H1 (cell line): ENCODE measurements at regions not wholly inside any gene's neighbourhood (a gene's known extent, or its start where the extent isn't known, plus 50 kb on each side); places are given as distances from the start of the nearest gene placed in this dataset.

Source experiments
- CTCF ChIA-PET: fragments of 300-600 bp; sonication (Branson Sonifier 250); formaldehyde crosslinking; loops from one replicate; lab custom pipeline; 2021; ENCODE audit not compliant: partially characterized antibody; lab: Charles Lee
- POLR2A ChIA-PET: fragments of 300-600 bp; sonication (Branson Sonifier 250); formaldehyde crosslinking; loops from one replicate; lab custom pipeline; 2021; ENCODE audit warnings: inconsistent platforms; ENCODE audit not compliant: partially characterized antibody; lab: Charles Lee
- DNase-seq, 2 experiments: peaks; one replicate each; pipeline versions ENCODE4 v3.0.0 to v3.0.0-alpha.2; 2010 to 2022; ENCODE audit warnings: low spot score in 2 of 2, low read depth in 1 of 2, mixed read lengths in 1 of 2
- FAIRE-seq: peaks from 2 replicates; lab custom pipeline; 2011; peaks lifted over from hg19 to GRCh38; lab: Jason Lieb, UNC
- H2AFZ ChIP-seq: 2 replicates; pipeline ENCODE4 v1.8.1; 2012; ENCODE audit warnings: low read length, inconsistent platforms
- H2AK5ac ChIP-seq: 2 replicates; pipeline ENCODE4 v1.6.1; 2013; ENCODE audit warnings: low read depth, low read length
- H2BK120ac ChIP-seq: replicated peaks from 2 replicates; pipeline ENCODE3; 2013; ENCODE audit warnings: low read depth, low read length, inconsistent platforms
- H2BK12ac ChIP-seq: 2 replicates; pipeline ENCODE4 v1.6.1; 2013; ENCODE audit warnings: low read depth, low read length
- H2BK15ac ChIP-seq: 2 replicates; pipeline ENCODE4 v1.6.1; 2013; ENCODE audit warnings: low read length
- H2BK20ac ChIP-seq: 2 replicates; pipeline ENCODE4 v1.6.1; 2013; ENCODE audit warnings: low read length
- H2BK5ac ChIP-seq: 2 replicates; pipeline ENCODE4 v1.6.1; 2013; ENCODE audit warnings: low read depth, low read length
- H3K14ac ChIP-seq: 2 replicates; pipeline ENCODE4 v1.6.1; 2013; ENCODE audit warnings: inconsistent platforms; ENCODE audit not compliant: insufficient read length
- H3K18ac ChIP-seq: 2 replicates; pipeline ENCODE4 v1.6.1; 2013; ENCODE audit warnings: low read length; ENCODE audit errors: extremely low read depth
- H3K23ac ChIP-seq: 2 replicates; pipeline ENCODE4 v1.6.1; 2013; ENCODE audit warnings: inconsistent platforms; ENCODE audit not compliant: insufficient read length
- H3K23me2 ChIP-seq: 2 replicates; pipeline ENCODE4 v1.6.1; 2013; ENCODE audit warnings: low read depth, low read length
- H3K27ac ChIP-seq: 2 replicates; pipeline ENCODE4 v1.6.1; 2011; ENCODE audit warnings: low read depth, low read length, inconsistent platforms
- H3K27me3 ChIP-seq, 4 experiments: replicated peaks in 1 of 4; 1 replicate in 1 of 4; 2 replicates in 3 of 4; pipeline versions ENCODE4 v1.6.1 to v1.8.1; 2011 to 2013; ENCODE audit warnings: low read length in 3 of 4, mild to moderate bottlenecking in 3 of 4, inconsistent platforms in 2 of 4, mixed read lengths in 2 of 4, moderate library complexity in 1 of 4; ENCODE audit not compliant: control insufficient read depth in 3 of 4, insufficient read depth in 3 of 4; ENCODE audit errors: extremely low read depth in 1 of 4
- H3K36me3 ChIP-seq, 4 experiments: 2 replicates each; pipeline versions ENCODE4 v1.6.1 to v1.8.1; 2011 to 2013; ENCODE audit warnings: mild to moderate bottlenecking in 4 of 4, low read length in 3 of 4, moderate library complexity in 2 of 4, control low read depth in 1 of 4, inconsistent platforms in 1 of 4; ENCODE audit not compliant: insufficient read depth in 4 of 4, control insufficient read depth in 2 of 4
- H3K4ac ChIP-seq: replicated peaks from 2 replicates; pipeline ENCODE3; 2013; ENCODE audit warnings: low read length, low read depth, mixed read lengths, inconsistent platforms; ENCODE audit not compliant: insufficient read length
- H3K4me1 ChIP-seq, 4 experiments: replicated peaks in 1 of 4; 1 replicate in 1 of 4; 2 replicates in 3 of 4; pipeline versions ENCODE4 v1.6.1 to v1.8.1; 2011 to 2013; ENCODE audit warnings: low read length in 3 of 4, inconsistent platforms in 2 of 4, mixed read lengths in 1 of 4; ENCODE audit not compliant: insufficient read depth in 4 of 4, control insufficient read depth in 3 of 4
- H3K4me2 ChIP-seq, 2 experiments: 2 replicates each; pipeline versions ENCODE4 v1.6.1 to v1.8.1; 2011 to 2013; ENCODE audit warnings: low read depth in 2 of 2, low read length in 2 of 2, control low read depth in 1 of 2, inconsistent platforms in 1 of 2, mild to moderate bottlenecking in 1 of 2; ENCODE audit not compliant: insufficient read depth in 1 of 2
- H3K4me3 ChIP-seq, 4 experiments: fragments of 200-600, 300-600 bp in 1 of 4; sonication (generic), shearing (Covaris generic), sonication (Bioruptor Twin) in 1 of 4; 2 replicates each; pipeline versions ENCODE4 v1.5.1 to v1.8.1; 2011 to 2016; ENCODE audit warnings: low read length in 4 of 4, low read depth in 3 of 4, control low read depth in 2 of 4, inconsistent platforms in 2 of 4, mild to moderate bottlenecking in 2 of 4, mixed read lengths in 1 of 4, moderate library complexity in 1 of 4; ENCODE audit not compliant: insufficient read depth in 2 of 4; ENCODE audit errors: extremely low read depth in 1 of 4
- H3K56ac ChIP-seq: replicated peaks from 2 replicates; pipeline ENCODE3; 2013; ENCODE audit warnings: low read depth, mild to moderate bottlenecking, mixed read lengths, low read length, inconsistent platforms; ENCODE audit not compliant: insufficient read length
- H3K79me1 ChIP-seq: 2 replicates; pipeline ENCODE4 v1.6.1; 2013; ENCODE audit warnings: low read depth, low read length, control low read depth
- H3K79me2 ChIP-seq, 2 experiments: 2 replicates each; pipeline versions ENCODE4 v1.6.1 to v1.8.1; 2012 to 2013; ENCODE audit warnings: low read length in 2 of 2, mild to moderate bottlenecking in 2 of 2, inconsistent platforms in 1 of 2; ENCODE audit not compliant: insufficient read depth in 2 of 2, control insufficient read depth in 1 of 2
- H3K9ac ChIP-seq, 4 experiments: replicated peaks in 1 of 4; 1 replicate in 1 of 4; 2 replicates in 3 of 4; pipeline versions ENCODE4 v1.6.1 to v1.8.1; 2011 to 2013; ENCODE audit warnings: low read depth in 3 of 4, low read length in 3 of 4, control low read depth in 2 of 4, mild to moderate bottlenecking in 2 of 4, moderate library complexity in 2 of 4, inconsistent platforms in 1 of 4; ENCODE audit errors: extremely low read depth in 1 of 4
- H3K9me3 ChIP-seq, 2 experiments: 2 replicates each; pipeline versions ENCODE4 v1.6.1 to v1.8.1; 2012 to 2013; ENCODE audit warnings: mild to moderate bottlenecking in 2 of 2, moderate library complexity in 2 of 2, control low read depth in 1 of 2, inconsistent platforms in 1 of 2, low read depth in 1 of 2, low read length in 1 of 2, mixed read lengths in 1 of 2; ENCODE audit not compliant: insufficient read depth in 2 of 2
- H4K20me1 ChIP-seq, 2 experiments: replicated peaks in 1 of 2; 2 replicates each; pipeline versions ENCODE3 to v1.8.1; 2011 to 2013; ENCODE audit warnings: inconsistent platforms in 2 of 2, low read length in 2 of 2, mild to moderate bottlenecking in 1 of 2; ENCODE audit not compliant: insufficient read depth in 2 of 2, control insufficient read depth in 1 of 2
- H4K5ac ChIP-seq: 2 replicates; pipeline ENCODE4 v1.6.1; 2013; ENCODE audit warnings: low read length, low read depth, mixed read lengths, inconsistent platforms; ENCODE audit not compliant: insufficient read length
- H4K8ac ChIP-seq: 2 replicates; pipeline ENCODE4 v1.8.0; 2013; ENCODE audit warnings: mild to moderate bottlenecking, moderate library complexity, low read length, inconsistent platforms; ENCODE audit not compliant: insufficient read depth; ENCODE audit errors: extremely low read depth
- H4K91ac ChIP-seq: replicated peaks from 2 replicates; pipeline ENCODE3; 2013; ENCODE audit warnings: low read length, mixed read lengths, inconsistent platforms; ENCODE audit not compliant: insufficient read length
- ATF3 ChIP-seq: IDR thresholded peaks from 2 replicates; pipeline ENCODE4 v1.6.1; 2011; ENCODE audit warnings: low read depth, mild to moderate bottlenecking, low read length; ENCODE audit not compliant: insufficient read depth
- BACH1 ChIP-seq: IDR thresholded peaks from 2 replicates; pipeline ENCODE4 v1.6.1; 2012; ENCODE audit warnings: low read length, improper control_type of control experiment
- BRCA1 ChIP-seq: IDR thresholded peaks from 2 replicates; pipeline ENCODE4 v1.6.1; 2012; ENCODE audit warnings: low read depth, low read length, improper control_type of control experiment
- E2F6 ChIP-seq: IDR thresholded peaks from 2 replicates; pipeline ENCODE4 v1.6.1; 2012; ENCODE audit warnings: inconsistent platforms
- EP300 ChIP-seq, 2 experiments: IDR thresholded peaks; 1 replicate in 1 of 2; 2 replicates in 1 of 2; pipeline ENCODE4 v1.6.1; 2011 to 2012; ENCODE audit warnings: low read depth in 2 of 2, low read length in 2 of 2, mild to moderate bottlenecking in 2 of 2, borderline replicate concordance in 1 of 2, inconsistent platforms in 1 of 2, moderate library complexity in 1 of 2
- EZH2 ChIP-seq: fragments of 200-600 bp; sonication (generic); IDR thresholded peaks from 2 replicates; pipeline ENCODE4 v1.7.1; 2012; ENCODE audit warnings: low read depth, mild to moderate bottlenecking, moderate library complexity, low read length, inconsistent platforms; ENCODE audit not compliant: severe bottlenecking
- JUN ChIP-seq: IDR thresholded peaks from 2 replicates; pipeline ENCODE4 v1.6.1; 2011; ENCODE audit warnings: low read depth, mild to moderate bottlenecking, improper control_type of control experiment, low read length
- KDM5A ChIP-seq: fragments of 200-600 bp; IDR thresholded peaks from 2 replicates; pipeline ENCODE4 v1.7.1; 2012; ENCODE audit warnings: mild to moderate bottlenecking, low read length, inconsistent platforms, mixed read lengths
- MAFK ChIP-seq: IDR thresholded peaks from 2 replicates; pipeline ENCODE4 v1.6.1; 2012; ENCODE audit warnings: low read depth, mild to moderate bottlenecking, improper control_type of control experiment, low read length
- RFX5 ChIP-seq: IDR thresholded peaks from 2 replicates; pipeline ENCODE4 v1.6.1; 2011; ENCODE audit warnings: low read depth, low read length, improper control_type of control experiment, borderline replicate concordance
- SIN3A ChIP-seq, 2 experiments: IDR thresholded peaks in 1 of 2; conservative IDR thresholded peaks in 1 of 2; 2 replicates each; pipeline ENCODE4 v1.6.1; 2011 to 2012; ENCODE audit warnings: low read length in 2 of 2, improper control_type of control experiment in 1 of 2, low read depth in 1 of 2, mild to moderate bottlenecking in 1 of 2
- SIRT6 ChIP-seq: IDR thresholded peaks from one replicate; pipeline ENCODE4 v1.7.1; 2012; ENCODE audit warnings: low read length, inconsistent platforms
- TAF1 ChIP-seq: IDR thresholded peaks from 2 replicates; pipeline ENCODE4 v1.6.1; 2011; ENCODE audit warnings: mild to moderate bottlenecking, low read depth, low read length
- WGBS, 2 experiments: shearing (Covaris generic) in 1 of 2; methylation state at CpG; one replicate each; pipeline versions ENCODE4 v1.1.6 to v1.1.7; 2013 to 2015; ENCODE audit warnings: low lambda C conversion rate in 2 of 2, mixed read lengths in 2 of 2, inconsistent platforms in 1 of 2, low coverage in 1 of 2, missing lambda C conversion rate in 1 of 2; ENCODE audit not compliant: insufficient replicate concordance in 2 of 2, insufficient coverage in 1 of 2, insufficient read length in 1 of 2; ENCODE audit errors: extremely low coverage in 1 of 2, missing lambda C conversion rate in 1 of 2; 5-methylcytosine and 5-hydroxymethylcytosine counted together

DNA sequence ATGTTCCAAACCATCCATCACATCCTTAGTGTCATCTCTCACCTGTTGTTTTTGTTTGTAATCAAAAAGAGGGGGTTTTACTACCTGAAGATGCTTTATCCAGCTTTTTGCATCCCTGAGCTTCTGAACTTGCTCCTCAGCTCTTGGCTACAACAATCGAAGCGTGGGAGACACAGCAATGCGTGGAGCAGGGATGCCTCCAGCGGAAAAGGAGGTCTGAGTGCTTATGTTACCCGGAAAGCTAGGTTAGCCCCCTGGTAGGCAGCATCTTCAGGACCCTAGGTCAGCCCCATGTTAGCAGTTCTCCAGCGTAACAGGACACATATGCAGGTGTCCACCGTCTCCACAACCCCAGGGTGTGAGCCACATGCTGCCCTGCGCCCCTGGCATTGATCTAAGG, 141.5 kb downstream of the RRAGC start:
- Histone ChIP-seq H2BK5ac (no peak overlapping the region), H3K36me3 (no peaks in the 10 kb centered on the region)
- CTCF ChIA-PET, result interaction anchor here (0.6 to 1.7 kb wide), 3 partner anchors 8 to 83 kb away, joined by 3 to 5 read pairs (median 3); no protein-coding TSS in a partner anchor
- TF ChIP-seq KDM5A (no peak), SIRT6 (no peak), SIN3A (conservative IDR thresholded peaks at IDR 0.05 in 1 of 2, IDR thresholded peaks at IDR 0.05 in 1 of 2; ENCODE audit: low read depth in 1 of 2, low read length in 2 of 2) (no peak), RFX5 (no peak), E2F6 (no peak), TAF1 (no peak), BRCA1 (no peak), MAFK (no peak), JUN (no peak), EZH2 (no peak), BACH1 (no peak), EP300 (IDR thresholded peaks at IDR 0.05; ENCODE audit: borderline replicate concordance in 1 of 2, low read depth in 2 of 2, low read length in 2 of 2) (no peak), ATF3 (no peak)

More for the DNA sequence above, 141.5 kb downstream of the RRAGC start:
- Histone ChIP-seq H2AK5ac (no peak overlapping the region), H4K20me1 (peaks cover 0 to under 1% of the 10 kb centered on the region in 2 experiments), H3K4me1 (no peaks in the 10 kb centered on the region), H3K79me1 (no peaks in the 10 kb centered on the region), H3K27me3 (peaks cover 0 to 4% (median 0%) of the 10 kb centered on the region in 4 experiments; a peak in 2 of 7 replicates), H3K79me2 (no peaks in the 10 kb centered on the region), H3K23me2 (no peaks in the 10 kb centered on the region; the same call in 1 of the 2 replicates), H2AFZ (no peak overlapping the region), H3K4me3 (no peak overlapping the region), H2BK12ac (no peak overlapping the region), H2BK120ac (no peak overlapping the region), H3K27ac (no peak overlapping the region), H3K9ac (no peak overlapping the region), H4K5ac (no peak overlapping the region), H3K56ac (no peak overlapping the region), H2BK15ac (no peak overlapping the region), H2BK20ac (no peak overlapping the region), H4K91ac (no peak overlapping the region), H3K9me3 (no peaks in the 10 kb centered on the region), H3K4ac (no peak overlapping the region), H4K8ac (no peak overlapping the region), H3K23ac (no peak overlapping the region), H3K18ac (no peak overlapping the region), H3K14ac (no peak overlapping the region), H3K4me2 (no peak overlapping the region)
- no peak for DNase-seq
- 88% methylated on average over 8 of the region's 8 CpGs; no CpG with 5 or more reads in 1 of the 2 experiments for WGBS, 2 experiments
- POLR2A ChIA-PET, result no interaction called here
- FAIRE-seq, result no peak
